GM19324 (cell line): ENCODE measurements at regions not wholly inside any gene's neighbourhood (a gene's known extent, or its start where the extent isn't known, plus 50 kb on each side); places are given as distances from the start of the nearest gene placed in this dataset.
"Not testable (repeated sequence)": the region's sequence is repeated elsewhere in the genome, so short reads cannot be mapped to it uniquely, and the experiment has no call there.

Experiments used
- ATAC-seq: cut with Tn5 transposase; IDR thresholded peaks from one replicate; pipeline ENCODE4 v1.9.1; 2021; ENCODE audit warnings: mild to moderate bottlenecking, moderate library complexity; ENCODE audit not compliant: unreplicated experiment, low FRiP score

DNA sequence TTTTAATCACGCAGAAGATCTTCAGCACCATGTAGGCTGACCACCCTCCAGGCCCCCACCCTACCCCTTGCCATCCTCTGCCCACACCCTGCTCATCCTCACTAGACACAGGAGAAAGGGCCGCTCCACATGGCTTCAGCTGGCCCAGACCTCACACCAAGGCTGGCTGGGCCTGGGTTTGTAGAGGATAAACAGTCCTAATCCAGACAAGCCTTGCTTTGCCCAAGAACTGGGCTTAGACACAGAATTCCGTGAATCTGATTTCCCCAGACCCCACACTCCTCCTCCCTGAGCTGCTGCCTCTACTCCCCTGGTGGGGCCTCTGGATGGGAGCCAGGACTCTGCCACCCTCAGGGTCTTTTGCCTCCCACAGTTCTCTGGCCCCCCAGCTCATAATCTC lies 185.3 kb downstream of the CYP26B1 start:
- ATAC-seq: no peak

DNA sequence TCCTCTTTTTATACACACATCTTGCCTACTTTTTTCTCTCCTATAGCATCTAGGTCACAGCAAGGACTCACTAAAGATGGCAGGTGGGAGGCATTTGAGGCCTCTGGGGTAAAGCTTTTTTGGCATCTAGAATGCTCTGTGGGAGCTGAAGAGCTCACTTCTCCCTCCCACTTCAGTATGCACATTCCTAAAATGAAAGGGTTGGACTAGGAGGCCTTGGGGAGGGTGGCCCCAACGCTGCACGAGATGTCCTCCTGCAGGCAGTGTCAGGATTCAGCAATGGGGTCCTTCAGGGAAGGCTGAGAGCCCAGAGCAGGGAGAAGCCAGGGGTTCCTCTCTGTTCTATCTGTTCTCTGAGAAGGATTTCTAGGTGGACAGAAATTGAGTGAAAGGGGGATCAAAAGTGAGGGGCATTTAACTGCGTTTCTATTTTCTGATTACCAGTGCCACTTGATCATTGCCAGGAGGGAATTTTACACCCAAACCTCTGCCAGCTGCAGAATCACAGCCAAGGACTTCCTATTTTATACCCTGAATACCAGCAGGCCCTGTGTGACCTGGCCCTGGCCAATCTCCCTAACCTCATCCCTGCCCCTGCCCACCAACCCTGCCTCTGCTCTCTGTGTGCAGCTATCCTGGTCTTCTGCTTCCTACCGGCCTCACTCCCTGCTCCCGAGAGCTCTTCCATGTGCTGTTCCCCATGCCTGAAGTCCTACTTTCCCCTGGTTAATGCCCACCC lies 186.2 kb downstream of the CYP26B1 start:
- ATAC-seq: no peak

GRCh38 chr2:71959494-71959893 lies 188.2 kb downstream of the CYP26B1 start:
- no peak for ATAC-seq

DNA sequence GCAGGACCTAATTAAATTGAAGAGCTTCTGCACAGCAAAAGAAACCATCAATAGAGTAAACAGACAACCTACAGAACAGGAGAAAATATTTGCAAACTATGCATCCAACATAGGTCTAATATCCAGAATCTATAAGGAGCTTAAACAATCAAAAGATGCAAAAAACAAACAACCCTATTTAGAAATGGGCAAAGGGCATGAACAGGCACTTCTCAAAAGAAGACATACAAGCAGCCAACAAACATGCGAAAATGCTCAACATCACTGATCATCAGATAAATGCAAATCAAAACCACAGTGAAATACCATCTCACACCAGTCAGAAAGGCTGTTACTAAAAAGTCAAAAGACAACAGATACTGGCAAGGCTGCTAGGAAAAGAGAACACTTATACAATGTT lies 189.2 kb downstream of the CYP26B1 start:
- not testable (repeated sequence) for ATAC-seq

- no peak for ATAC-seq
Observed at GRCh38 chr2:71952572-71953188, 195.0 kb downstream of the CYP26B1 start.

DNA sequence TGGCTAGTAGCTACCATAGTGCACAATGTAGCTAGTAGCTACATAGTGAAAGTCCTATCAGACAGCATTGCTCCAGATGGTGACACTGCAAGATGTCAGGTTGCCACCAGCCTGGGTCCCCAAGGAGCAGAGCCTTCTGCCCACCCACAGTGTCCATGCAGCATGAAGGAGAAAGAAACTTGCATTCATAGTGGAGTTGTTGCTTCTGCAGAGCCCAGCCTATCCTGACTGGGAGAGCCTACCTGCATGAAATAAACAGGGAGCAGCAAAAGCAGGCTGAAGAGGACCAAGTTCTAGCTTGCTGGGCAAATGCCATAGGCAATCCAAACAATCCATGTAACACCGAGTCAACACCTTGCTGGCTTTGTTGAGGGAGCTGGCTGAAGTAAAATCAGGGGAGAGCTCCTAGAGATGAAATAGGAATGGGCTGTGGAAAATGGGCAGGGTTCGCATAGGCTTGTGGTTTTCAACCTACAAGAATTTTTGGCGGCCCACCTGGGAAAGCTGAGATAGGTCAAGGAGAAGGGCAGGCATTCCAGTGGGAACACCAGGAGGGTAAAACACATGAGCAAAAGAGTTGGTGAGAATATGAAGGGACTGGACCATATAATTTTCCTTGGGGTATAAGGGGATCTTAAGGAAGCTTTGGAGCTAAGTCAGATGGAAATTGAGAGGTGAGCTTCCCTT lies 195.8 kb downstream of the CYP26B1 start:
- no peak for ATAC-seq

DNA sequence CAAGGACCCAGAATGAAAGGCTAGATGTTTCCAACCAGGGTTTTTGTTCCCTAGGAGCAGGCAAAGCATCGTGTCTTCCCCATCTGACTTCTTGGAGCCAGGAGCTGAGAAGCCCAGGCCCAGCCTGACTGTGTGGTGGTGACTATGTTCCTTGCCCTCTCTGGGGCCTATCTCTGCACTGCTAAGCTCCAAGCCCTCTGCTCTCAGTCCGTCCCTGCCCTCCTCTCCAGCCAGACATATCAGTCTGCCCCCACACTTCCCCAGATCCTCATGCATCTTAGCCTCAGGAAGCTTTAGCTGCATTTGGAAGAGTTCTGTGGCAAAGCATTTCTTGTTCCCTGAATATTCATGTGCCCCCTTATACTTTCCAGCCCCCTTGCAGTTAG lies 196.6 kb downstream of the CYP26B1 start:
- no peak for ATAC-seq

DNA sequence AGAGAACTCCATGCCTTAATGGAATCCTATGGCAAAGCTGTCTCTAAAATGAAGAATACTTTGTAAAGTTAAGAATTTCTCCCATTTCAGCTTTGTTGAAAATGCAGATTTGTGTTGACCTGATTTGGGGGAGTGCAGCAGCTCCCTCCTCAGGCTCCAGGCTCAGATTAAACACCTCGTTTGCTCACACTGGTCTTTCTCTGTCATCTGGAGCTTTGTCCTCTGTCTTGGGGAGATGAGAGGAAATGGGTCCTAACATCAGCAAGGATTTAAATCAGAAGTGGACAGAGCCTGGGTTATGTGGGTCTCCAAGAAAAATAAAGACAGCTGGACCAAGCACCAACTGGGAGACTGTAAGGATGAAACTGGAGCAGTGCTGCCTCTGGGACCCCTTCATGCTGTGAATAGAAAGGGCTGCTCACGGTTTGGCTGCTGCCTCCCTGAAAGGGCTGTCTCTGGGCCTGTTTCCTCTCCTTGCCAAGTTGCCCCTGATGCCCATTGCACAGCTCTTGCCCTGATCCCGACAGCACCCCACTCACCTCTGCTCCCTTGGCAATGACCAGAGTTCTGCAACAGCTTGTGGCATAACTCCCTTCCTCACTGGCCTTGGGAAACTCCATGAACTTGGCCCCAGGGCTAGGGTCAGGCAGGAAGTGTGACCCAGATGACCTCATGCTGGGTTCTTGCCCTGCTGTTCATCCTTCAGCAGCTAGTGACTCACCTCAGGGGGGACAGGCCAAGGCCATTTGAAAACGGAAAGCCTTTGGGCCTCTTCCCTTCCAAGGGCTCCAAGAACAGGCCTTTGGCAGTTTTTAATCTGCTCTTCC lies 197.2 kb downstream of the CYP26B1 start:
- no peak for ATAC-seq

DNA sequence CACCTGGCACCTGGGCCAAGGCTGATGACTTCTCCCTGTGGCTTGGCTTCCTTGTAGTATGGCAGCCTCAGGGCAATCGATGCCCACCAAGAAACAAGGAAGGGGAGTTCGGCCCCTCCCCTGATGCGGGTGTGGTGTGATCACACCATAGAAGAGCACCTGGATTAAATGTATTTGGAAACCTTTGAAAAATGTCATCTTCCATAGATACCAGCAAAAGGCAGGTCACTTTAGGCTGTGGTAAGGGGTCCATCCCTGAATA lies 198.2 kb downstream of the CYP26B1 start:
- ATAC-seq: no peak

DNA sequence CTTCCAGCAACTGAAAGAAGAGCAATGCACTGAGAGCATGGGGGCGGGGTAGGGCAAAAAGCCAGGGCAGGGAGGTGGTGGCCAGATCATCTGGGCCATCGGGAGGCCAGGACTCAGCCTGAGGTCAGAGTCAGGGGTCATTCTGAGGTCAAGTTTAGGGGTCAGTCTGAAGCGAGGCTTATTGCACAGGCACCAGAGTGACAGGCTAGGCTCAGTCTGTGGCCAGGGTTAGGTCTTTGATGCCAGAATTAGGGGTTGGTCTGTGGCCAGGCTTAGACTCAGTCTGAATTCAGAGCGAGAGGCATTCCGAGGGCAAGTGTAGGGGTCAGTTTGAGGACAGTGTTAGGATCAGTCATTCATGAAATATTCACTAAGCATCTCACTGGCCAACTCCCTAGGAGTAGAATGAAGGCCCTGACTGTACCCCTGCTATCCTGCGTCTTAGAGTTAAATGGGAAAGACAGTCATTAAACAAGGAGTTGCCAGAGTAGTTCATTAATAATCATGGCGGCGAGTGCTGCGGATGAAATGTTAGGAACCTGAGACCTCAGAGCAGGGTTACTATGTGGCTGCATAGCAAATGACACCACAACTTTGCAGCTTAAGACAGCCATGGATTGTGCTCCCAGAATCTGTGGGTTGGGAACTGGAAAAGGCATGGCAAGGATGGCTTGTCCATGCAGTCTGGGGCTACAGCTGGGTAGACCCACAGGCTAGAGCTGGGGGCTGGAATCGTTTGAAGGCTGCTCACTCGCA lies 198.7 kb downstream of the CYP26B1 start:
- ATAC-seq: no peak

DNA sequence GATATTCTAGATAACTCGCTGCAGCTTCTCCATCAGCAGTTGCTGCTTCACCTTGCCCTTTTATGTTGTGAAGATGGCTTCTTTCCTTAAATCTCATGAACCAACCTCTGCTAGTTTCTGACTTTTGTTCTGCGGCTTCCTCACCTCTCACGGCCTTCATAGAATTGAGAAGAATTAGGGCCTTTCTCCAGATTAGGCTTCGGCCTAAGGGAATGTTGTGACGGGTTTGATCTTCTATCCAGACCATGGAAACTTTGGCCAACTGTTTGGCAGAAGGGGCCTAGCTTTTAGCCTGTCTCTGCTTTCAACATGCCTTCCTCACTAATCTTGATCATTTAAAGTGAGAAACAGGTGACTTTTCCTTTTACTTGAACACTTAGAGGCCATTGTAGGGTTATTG lies 199.9 kb downstream of the CYP26B1 start:
- ATAC-seq: no peak

GRCh38 chr2:71945603-71945959 lies 202.1 kb downstream of the CYP26B1 start:
- ATAC-seq: no peak

GRCh38 chr2:71944806-71945602 lies 202.7 kb downstream of the CYP26B1 start:
- ATAC-seq: no peak

DNA sequence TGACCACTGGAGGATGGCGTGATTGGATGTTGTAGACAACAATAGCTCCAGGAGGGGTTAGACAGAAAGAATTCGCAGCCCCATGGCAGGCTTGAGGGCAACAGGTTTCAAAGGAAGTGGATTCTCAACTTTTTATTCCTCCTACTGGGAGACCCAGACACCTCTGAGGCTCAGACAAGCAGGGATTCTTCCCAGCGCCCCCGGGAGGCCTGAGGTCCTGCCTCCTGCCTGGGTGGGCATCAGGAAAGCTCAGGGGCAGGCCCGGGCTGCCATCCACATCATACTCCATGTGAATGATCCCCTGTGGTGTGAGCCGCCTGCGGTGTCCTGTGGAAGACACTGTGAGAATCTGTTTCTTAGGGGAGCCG lies 203.5 kb downstream of the CYP26B1 start:
- ATAC-seq: no peak

DNA sequence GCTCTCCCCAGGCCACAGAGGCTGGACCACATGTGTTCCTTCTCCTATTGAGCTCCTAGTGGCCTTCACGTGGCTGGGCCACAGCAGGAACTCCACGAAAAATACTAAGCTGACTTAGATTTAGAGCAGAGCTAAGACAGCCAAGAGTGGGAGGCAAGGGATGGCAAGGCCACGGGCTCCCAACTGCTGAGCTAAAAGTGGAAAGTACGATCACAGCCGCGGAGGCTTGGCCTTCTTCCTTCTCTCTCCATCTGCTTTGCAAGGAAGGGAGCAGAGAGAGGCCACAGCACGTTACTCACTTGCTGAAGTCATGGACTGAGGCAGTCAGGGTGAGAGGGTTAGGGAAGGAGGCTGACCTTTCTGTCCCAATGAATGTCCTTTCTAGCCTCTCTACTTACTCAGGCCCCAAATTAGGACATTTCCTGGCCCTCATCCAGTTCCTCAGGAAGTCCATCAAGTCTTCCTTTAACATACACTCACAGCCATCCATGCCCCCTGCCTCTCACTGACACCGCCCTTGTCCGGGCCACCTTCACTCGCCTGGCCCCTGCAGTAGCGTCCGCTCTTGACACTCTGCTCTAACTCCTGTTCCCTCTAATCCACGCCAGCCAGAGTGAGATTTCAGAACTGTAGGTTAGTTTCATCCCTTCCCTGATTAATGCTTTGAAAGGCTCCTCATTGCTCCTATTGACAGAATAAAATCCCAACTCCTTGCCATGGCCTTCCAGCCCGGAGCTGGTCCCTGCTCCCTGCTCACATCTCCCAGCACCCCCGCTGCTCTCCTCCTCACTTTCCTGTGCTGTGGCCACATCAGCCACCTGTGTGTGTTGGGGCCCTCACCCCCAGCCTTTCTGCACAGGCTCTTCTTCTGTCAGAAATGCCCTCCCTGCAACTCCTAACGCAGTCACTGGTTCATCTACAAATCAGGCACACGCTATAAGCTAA lies 204.2 kb downstream of the CYP26B1 start:
- ATAC-seq: no peak

DNA sequence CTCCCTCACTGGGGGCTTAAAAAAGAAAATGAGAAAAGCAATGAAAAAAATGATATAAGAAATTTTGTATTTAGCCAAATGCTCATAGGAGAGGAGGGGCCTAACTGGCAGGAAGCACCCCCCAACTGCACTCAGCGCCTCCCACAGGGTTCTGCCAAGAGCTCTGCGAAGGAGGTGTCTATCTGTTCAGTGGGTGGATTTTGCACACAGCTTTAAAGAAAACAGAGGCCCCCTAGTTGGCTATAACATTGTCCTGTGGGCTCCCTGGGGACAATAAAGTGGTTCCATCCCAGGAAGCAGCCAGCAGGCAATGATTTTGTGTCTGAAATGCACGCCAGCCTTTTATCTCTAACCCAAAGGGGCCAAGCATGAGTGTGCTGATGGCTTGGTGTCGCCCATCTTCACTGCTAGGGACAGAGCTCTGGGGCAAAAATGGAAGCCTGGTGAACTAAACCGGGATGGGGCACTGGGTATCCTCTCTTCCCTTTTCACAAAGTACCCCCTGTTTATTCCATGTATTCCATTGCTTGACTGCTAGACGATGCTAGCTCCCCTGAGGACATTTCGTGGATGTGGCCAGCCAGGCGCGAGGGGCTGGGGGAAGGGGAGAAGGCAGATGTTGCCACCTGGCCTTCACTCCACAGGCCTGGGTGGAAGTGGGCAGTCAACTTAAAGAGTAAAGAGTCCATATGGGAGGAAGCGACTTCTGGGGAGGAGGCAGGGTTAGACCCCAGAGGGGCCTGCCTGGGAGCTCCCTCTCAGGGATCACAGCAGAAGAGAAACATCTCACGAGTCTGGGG lies 205.7 kb downstream of the CYP26B1 start:
- no peak for ATAC-seq

DNA sequence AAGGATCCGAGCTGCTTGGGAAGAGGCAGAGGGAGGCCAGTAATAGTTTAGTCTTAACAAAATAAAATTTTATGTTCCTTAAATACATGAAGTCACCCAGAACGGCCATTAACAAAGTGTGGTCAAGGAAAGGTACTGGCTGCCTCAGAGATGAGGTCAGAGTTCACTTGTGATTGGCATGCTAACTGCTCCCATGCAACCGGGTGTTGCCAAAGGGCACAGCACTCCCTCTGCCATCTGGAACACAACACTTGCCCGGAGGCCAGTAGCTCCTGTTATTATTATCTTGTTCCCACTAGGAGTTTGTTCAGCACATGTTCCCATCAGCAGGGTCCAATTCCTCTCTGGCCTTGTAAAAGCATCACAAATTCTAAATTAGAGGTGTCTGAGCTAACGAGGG lies 207.0 kb downstream of the CYP26B1 start:
- no peak for ATAC-seq
